ENCODE measurements at regions not wholly inside any gene's neighbourhood (a gene's known extent, or its start where the extent isn't known, plus 50 kb on each side); places are given as distances from the start of the nearest gene placed in this dataset.

GRCh38 chr3:153829606-153830170, 291.5 kb upstream of the ARHGEF26 start:
- H3K27me3 ChIP-seq (ENCODE audit: control insufficient read depth, insufficient read depth, low read length) = no peaks in the 10 kb centered on the region
- H3K36me3 ChIP-seq (ENCODE audit: control insufficient read depth, insufficient read depth, low read length) = no peaks in the 10 kb centered on the region
- TF ChIP-seq CTCF (IDR thresholded peaks at IDR 0.05; ENCODE audit: insufficient read depth, low read length, poor library complexity, severe bottlenecking) = no peak
- H3K4me3 ChIP-seq (ENCODE audit: low read depth, low read length) = no peak overlapping the region
- no peak for DNase-seq (ENCODE audit: low read depth)

- Histone ChIP-seq H3K36me3 (ENCODE audit: control insufficient read depth, insufficient read depth, low read length) (no peaks in the 10 kb centered on the region), H3K27me3 (ENCODE audit: control insufficient read depth, insufficient read depth, low read length) (no peaks in the 10 kb centered on the region), H3K4me3 (ENCODE audit: low read depth, low read length) (no peak overlapping the region)
- TF ChIP-seq CTCF (IDR thresholded peaks at IDR 0.05; ENCODE audit: insufficient read depth, low read length, poor library complexity, severe bottlenecking) = no peak
- DNase-seq (ENCODE audit: low read depth) = no peak
These were observed 290.6 kb upstream of the ARHGEF26 start for GRCh38 chr3:153830552-153830951.

- Histone ChIP-seq H3K4me3 (ENCODE audit: low read depth, low read length) (no peak overlapping the region), H3K27me3 (ENCODE audit: control insufficient read depth, insufficient read depth, low read length) (no peaks in the 10 kb centered on the region), H3K36me3 (ENCODE audit: control insufficient read depth, insufficient read depth, low read length) (no peaks in the 10 kb centered on the region)
- TF ChIP-seq CTCF (IDR thresholded peaks at IDR 0.05; ENCODE audit: insufficient read depth, low read length, poor library complexity, severe bottlenecking) = no peak
- DNase-seq (ENCODE audit: low read depth) = no peak
These were observed 285.6 kb upstream of the ARHGEF26 start for GRCh38 chr3:153835540-153835939.

- no peaks in the 10 kb centered on the region for H3K36me3 ChIP-seq (ENCODE audit: control insufficient read depth, insufficient read depth, low read length)
- no peak for DNase-seq (ENCODE audit: low read depth)
- H3K27me3 ChIP-seq (ENCODE audit: control insufficient read depth, insufficient read depth, low read length) = no peaks in the 10 kb centered on the region
- H3K4me3 ChIP-seq (ENCODE audit: low read depth, low read length) = no peak overlapping the region
- TF ChIP-seq CTCF (IDR thresholded peaks at IDR 0.05; ENCODE audit: insufficient read depth, low read length, poor library complexity, severe bottlenecking) = no peak
These were observed 280.7 kb upstream of the ARHGEF26 start for GRCh38 chr3:153840487-153840886.

- Histone ChIP-seq H3K4me3 (ENCODE audit: low read depth, low read length) (no peak overlapping the region), H3K27me3 (ENCODE audit: control insufficient read depth, insufficient read depth, low read length) (no peaks in the 10 kb centered on the region), H3K36me3 (ENCODE audit: control insufficient read depth, insufficient read depth, low read length) (no peaks in the 10 kb centered on the region)
- TF ChIP-seq CTCF (IDR thresholded peaks at IDR 0.05; ENCODE audit: insufficient read depth, low read length, poor library complexity, severe bottlenecking) = no peak
- no peak for DNase-seq (ENCODE audit: low read depth)
These were observed 277.2 kb upstream of the ARHGEF26 start for GRCh38 chr3:153843994-153844393.

- no peak for DNase-seq (ENCODE audit: low read depth)
- no peak for TF ChIP-seq CTCF (IDR thresholded peaks at IDR 0.05; ENCODE audit: insufficient read depth, low read length, poor library complexity, severe bottlenecking)
- Histone ChIP-seq H3K36me3 (ENCODE audit: control insufficient read depth, insufficient read depth, low read length) (no peaks in the 10 kb centered on the region), H3K4me3 (ENCODE audit: low read depth, low read length) (no peak overlapping the region), H3K27me3 (ENCODE audit: control insufficient read depth, insufficient read depth, low read length) (no peaks in the 10 kb centered on the region)
These were observed 275.9 kb upstream of the ARHGEF26 start for GRCh38 chr3:153845311-153845710.

Data from kidney epithelial cell (primary cell).